ENCODE measurements at regions not wholly inside any gene's neighbourhood (a gene's known extent, or its start where the extent isn't known, plus 50 kb on each side); places are given as distances from the start of the nearest gene placed in this dataset.

GRCh38 chr2:16368951-16369350 lies 296.7 kb downstream of the CYRIA start:
- no peak overlapping the region for H2AFZ ChIP-seq (ENCODE audit: low read depth, low read length)
- no peaks in the 10 kb centered on the region for H3F3A ChIP-seq (ENCODE audit: insufficient read depth, low read length, poor library complexity, severe bottlenecking)
- TF ChIP-seq EZH2 (IDR thresholded peaks at IDR 0.05; ENCODE audit: borderline replicate concordance, insufficient read depth, low read length, poor library complexity, severe bottlenecking): no peak
- no peak for TF ChIP-seq TAF1 (IDR thresholded peaks at IDR 0.05; ENCODE audit: low read depth)
- no peak for TF ChIP-seq RAD21 (conservative IDR thresholded peaks at IDR 0.05)
- no peak for TF ChIP-seq SMC3 (conservative IDR thresholded peaks at IDR 0.05; ENCODE audit: poor library complexity)
- no peak for TF ChIP-seq MXI1 (conservative IDR thresholded peaks at IDR 0.05; ENCODE audit: poor library complexity, severe bottlenecking)
- no peak for TF ChIP-seq CTCF (IDR thresholded peaks at IDR 0.05; ENCODE audit: poor library complexity, severe bottlenecking)
- no peak for TF ChIP-seq REST (IDR thresholded peaks at IDR 0.05; ENCODE audit: borderline replicate concordance)
- no peak for TF ChIP-seq EP300 (conservative IDR thresholded peaks at IDR 0.05; ENCODE audit: poor library complexity, severe bottlenecking)
- TF ChIP-seq POLR2AphosphoS5 (IDR thresholded peaks at IDR 0.05): no peak
- H4K20me1 ChIP-seq (ENCODE audit: insufficient read depth): no peaks in the 10 kb centered on the region
- no peak overlapping the region for H3K4me3 ChIP-seq (ENCODE audit: low read length)
- no peaks in the 10 kb centered on the region for H3K36me3 ChIP-seq (ENCODE audit: insufficient read depth, low read length)
- H3K9ac ChIP-seq (ENCODE audit: low read length): no peak overlapping the region
- H3K9me2 ChIP-seq (ENCODE audit: insufficient read depth, low read length): no peaks in the 10 kb centered on the region
- H3K9me3 ChIP-seq (ENCODE audit: low read length): no peaks in the 10 kb centered on the region
- H3K4me2 ChIP-seq (ENCODE audit: low read length): no peak overlapping the region
- no peak overlapping the region for H3K27ac ChIP-seq (ENCODE audit: low read length)
- H3K27me3 ChIP-seq (ENCODE audit: insufficient read depth, low read depth, low read length): no peaks in the 10 kb centered on the region
- no peaks in the 10 kb centered on the region for H3K79me2 ChIP-seq (replicated peaks; ENCODE audit: insufficient read depth, low read length)

GRCh38 chr2:16368328-16368727 lies 297.3 kb downstream of the CYRIA start:
- Histone ChIP-seq H3K27ac (ENCODE audit: low read length) (no peak overlapping the region), H3K36me3 (ENCODE audit: insufficient read depth, low read length) (no peaks in the 10 kb centered on the region), H3K9me2 (ENCODE audit: insufficient read depth, low read length) (no peaks in the 10 kb centered on the region), H3F3A (ENCODE audit: insufficient read depth, low read length, poor library complexity, severe bottlenecking) (no peaks in the 10 kb centered on the region), H3K9me3 (ENCODE audit: low read length) (no peaks in the 10 kb centered on the region), H3K4me3 (ENCODE audit: low read length) (no peak overlapping the region), H3K4me2 (ENCODE audit: low read length) (no peak overlapping the region), H2AFZ (ENCODE audit: low read depth, low read length) (no peak overlapping the region), H3K27me3 (ENCODE audit: insufficient read depth, low read depth, low read length) (no peaks in the 10 kb centered on the region), H3K9ac (ENCODE audit: low read length) (no peak overlapping the region), H4K20me1 (ENCODE audit: insufficient read depth) (no peaks in the 10 kb centered on the region), H3K79me2 (replicated peaks; ENCODE audit: insufficient read depth, low read length) (no peaks in the 10 kb centered on the region)
- TF ChIP-seq RAD21 (conservative IDR thresholded peaks at IDR 0.05): no peak
- no peak for TF ChIP-seq SMC3 (conservative IDR thresholded peaks at IDR 0.05; ENCODE audit: poor library complexity)
- TF ChIP-seq TAF1 (IDR thresholded peaks at IDR 0.05; ENCODE audit: low read depth): no peak
- TF ChIP-seq CTCF (IDR thresholded peaks at IDR 0.05; ENCODE audit: poor library complexity, severe bottlenecking): no peak
- TF ChIP-seq EZH2 (IDR thresholded peaks at IDR 0.05; ENCODE audit: borderline replicate concordance, insufficient read depth, low read length, poor library complexity, severe bottlenecking): no peak
- no peak for TF ChIP-seq REST (IDR thresholded peaks at IDR 0.05; ENCODE audit: borderline replicate concordance)
- no peak for TF ChIP-seq MXI1 (conservative IDR thresholded peaks at IDR 0.05; ENCODE audit: poor library complexity, severe bottlenecking)
- no peak for TF ChIP-seq EP300 (conservative IDR thresholded peaks at IDR 0.05; ENCODE audit: poor library complexity, severe bottlenecking)
- TF ChIP-seq POLR2AphosphoS5 (IDR thresholded peaks at IDR 0.05): no peak
